ENCODE measurements at regions not wholly inside any gene's neighbourhood (a gene's known extent, or its start where the extent isn't known, plus 50 kb on each side); places are given as distances from the start of the nearest gene placed in this dataset.
A peak's percentile ranks its signal among the peaks of the same experiment; 100 is the strongest.
"Not testable (repeated sequence)": the region's sequence is repeated elsewhere in the genome, so short reads cannot be mapped to it uniquely, and the experiment has no call there.

- DNase-seq (ENCODE audit: low read depth): no peak
Observed at GRCh38 chr4:148868191-148868590, 426.0 kb upstream of the NR3C2 start.

- DNase-seq (ENCODE audit: low read depth): no peak
Observed at GRCh38 chr4:148866666-148867065, 424.5 kb upstream of the NR3C2 start.

- no peak for DNase-seq (ENCODE audit: low read depth)
Observed at GRCh38 chr4:148857973-148858534, 415.8 kb upstream of the NR3C2 start.

GRCh38 chr4:148857239-148857972, 415.2 kb upstream of the NR3C2 start:
- peak; percentile 2 for DNase-seq (ENCODE audit: low read depth)

- DNase-seq (ENCODE audit: low read depth): no peak
Observed at GRCh38 chr4:148854203-148854602, 412.0 kb upstream of the NR3C2 start.

GRCh38 chr4:148852092-148852699, 410.0 kb upstream of the NR3C2 start:
- peak; percentile 5 for DNase-seq (ENCODE audit: low read depth)

- no peak for DNase-seq (ENCODE audit: low read depth)
Observed at GRCh38 chr4:148850257-148850995, 408.2 kb upstream of the NR3C2 start.

GRCh38 chr4:148849581-148849980, 407.4 kb upstream of the NR3C2 start:
- DNase-seq (ENCODE audit: low read depth): no peak

GRCh38 chr4:148847544-148848255, 405.5 kb upstream of the NR3C2 start:
- no peak for DNase-seq (ENCODE audit: low read depth)

GRCh38 chr4:148845609-148846008, 403.4 kb upstream of the NR3C2 start:
- DNase-seq (ENCODE audit: low read depth): no peak

GRCh38 chr4:148843625-148844024, 401.4 kb upstream of the NR3C2 start:
- no peak for DNase-seq (ENCODE audit: low read depth)

GRCh38 chr4:148842843-148843242, 400.6 kb upstream of the NR3C2 start:
- no peak for DNase-seq (ENCODE audit: low read depth)

GRCh38 chr4:148837571-148837970, 395.4 kb upstream of the NR3C2 start:
- not testable (repeated sequence) for DNase-seq (ENCODE audit: low read depth)

GRCh38 chr4:148834804-148835631, 392.8 kb upstream of the NR3C2 start:
- peak; percentile 55 for DNase-seq (ENCODE audit: low read depth)

- DNase-seq (ENCODE audit: low read depth): peak; percentile 91
Observed at GRCh38 chr4:148831945-148832344, 389.7 kb upstream of the NR3C2 start.

- no peak for DNase-seq (ENCODE audit: low read depth)
Observed at GRCh38 chr4:148828291-148828690, 386.1 kb upstream of the NR3C2 start.

- no peak for DNase-seq (ENCODE audit: low read depth)
Observed at GRCh38 chr4:148827781-148828180, 385.6 kb upstream of the NR3C2 start.

- DNase-seq (ENCODE audit: low read depth): no peak
Observed at GRCh38 chr4:148823419-148823769, 381.2 kb upstream of the NR3C2 start.

GRCh38 chr4:148822572-148823418, 380.6 kb upstream of the NR3C2 start:
- DNase-seq (ENCODE audit: low read depth): no peak

GRCh38 chr4:148814030-148814429, 371.8 kb upstream of the NR3C2 start:
- no peak for DNase-seq (ENCODE audit: low read depth)
